RPMI8226 (cell line): ENCODE measurements at regions not wholly inside any gene's neighbourhood (a gene's known extent, or its start where the extent isn't known, plus 50 kb on each side); places are given as distances from the start of the nearest gene placed in this dataset.

Source experiments
- DNase-seq: peaks from one replicate; pipeline ENCODE4 v3.0.0-alpha.2; 2015

DNA sequence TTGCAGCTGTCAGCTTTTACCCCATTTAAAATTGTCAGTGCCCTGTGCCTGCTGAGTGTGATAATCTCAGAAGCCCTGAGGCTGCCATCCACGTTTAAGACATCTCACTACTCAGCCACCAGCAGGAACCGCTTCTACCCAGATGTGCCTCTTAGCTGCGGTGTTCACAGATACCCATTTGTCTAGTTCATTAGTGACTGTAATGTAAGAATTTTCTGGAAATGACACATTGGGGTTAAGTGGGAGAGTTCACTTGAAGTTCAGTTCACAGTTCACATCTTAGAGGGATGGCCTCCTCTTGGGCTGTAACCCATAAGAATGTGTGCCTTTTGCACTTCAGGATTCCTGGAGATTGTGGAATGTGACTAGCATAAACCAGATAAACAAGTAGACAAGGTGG, 477.7 kb downstream of the BTBD3 start:
- DNase-seq = no peak

DNA sequence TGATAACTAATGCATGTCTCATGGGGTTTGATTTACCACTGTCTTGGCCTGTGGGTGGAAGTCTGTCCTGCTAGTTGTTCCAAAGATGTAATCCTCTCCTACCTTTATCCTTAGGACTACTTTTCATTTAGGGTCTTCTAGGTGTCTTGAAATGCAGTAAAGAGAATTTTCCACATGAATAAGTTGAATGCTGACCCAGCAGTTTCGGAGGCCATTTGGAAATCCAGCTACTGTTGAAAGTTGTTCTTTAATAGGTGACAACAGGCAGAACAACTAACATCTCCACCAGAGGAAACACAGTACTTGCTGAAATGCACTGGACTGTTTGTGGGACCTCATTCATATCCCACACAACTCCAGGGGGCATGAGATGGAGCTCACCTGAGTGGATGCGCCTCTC, 478.1 kb downstream of the BTBD3 start:
- no peak for DNase-seq

DNA sequence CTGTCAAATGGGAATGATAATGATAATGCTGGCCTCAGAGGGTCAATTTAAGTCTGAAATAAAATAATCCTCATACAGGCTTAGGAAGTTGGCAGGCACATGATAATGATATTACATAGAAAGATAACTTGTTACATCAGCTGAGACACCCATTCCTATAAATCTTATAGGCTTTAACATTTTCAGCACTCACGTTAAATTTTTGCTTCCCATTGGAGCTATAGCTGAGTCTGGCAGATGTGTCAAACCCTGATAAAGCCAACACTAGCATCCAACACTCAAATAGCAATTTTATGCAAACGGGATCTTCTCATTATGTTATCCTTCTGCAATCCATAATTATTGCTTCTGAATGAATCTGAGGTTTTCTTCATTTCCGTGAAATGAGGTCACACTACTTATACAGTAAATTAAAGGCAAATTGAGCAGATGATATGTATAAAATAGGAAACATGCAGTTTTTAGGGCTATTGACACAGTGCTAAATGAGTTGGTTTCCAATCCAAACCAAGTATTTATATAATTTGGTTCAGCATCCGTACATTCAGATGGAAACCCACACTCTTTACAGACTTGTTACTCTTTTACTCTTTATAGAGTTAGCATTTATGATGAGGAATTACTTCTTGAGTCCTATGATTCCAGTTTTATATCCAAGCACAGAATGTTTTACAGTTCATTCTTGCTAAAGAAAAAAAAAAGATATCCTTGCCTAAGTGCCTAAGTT, 481.6 kb downstream of the BTBD3 start:
- no peak for DNase-seq

DNA sequence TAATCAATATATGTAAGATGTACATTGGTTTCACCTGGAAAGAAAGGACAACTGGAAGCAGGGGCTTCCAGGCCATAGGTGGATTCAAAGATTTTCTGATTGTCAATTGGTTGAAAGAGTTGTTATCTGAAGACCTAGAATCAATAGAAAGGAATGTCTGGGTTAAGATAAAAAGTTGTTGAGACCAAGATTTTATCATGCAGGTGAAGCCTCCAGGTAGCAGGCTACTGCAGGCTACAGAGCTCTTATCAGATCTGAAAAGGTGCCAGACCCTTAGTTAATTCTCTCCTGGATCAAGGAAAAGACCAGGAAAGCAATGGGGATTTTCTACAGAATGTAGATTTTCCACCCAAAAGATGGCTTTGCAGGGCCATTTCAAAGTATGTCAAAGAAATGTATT, 487.2 kb downstream of the BTBD3 start:
- no peak for DNase-seq

DNA sequence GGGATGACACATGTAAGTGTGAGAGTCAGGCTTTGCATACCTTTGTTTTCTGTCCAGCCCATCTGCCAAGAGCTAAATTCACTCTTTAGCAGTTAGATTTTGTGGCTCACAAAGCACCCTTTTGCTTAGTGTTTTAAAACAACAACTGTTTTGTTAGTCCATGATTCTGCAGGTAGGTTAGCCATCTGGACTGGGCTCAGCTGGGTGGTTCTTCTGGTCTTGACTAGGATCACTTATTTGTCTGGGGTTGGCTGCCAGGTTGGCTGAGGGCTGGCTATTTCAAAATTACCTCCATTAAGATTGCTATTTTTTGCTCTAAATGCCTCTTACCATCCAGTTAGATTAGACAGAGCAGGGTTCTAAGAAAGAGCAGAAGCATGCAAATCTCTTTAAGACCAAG, 489.3 kb downstream of the BTBD3 start:
- DNase-seq = no peak

DNA sequence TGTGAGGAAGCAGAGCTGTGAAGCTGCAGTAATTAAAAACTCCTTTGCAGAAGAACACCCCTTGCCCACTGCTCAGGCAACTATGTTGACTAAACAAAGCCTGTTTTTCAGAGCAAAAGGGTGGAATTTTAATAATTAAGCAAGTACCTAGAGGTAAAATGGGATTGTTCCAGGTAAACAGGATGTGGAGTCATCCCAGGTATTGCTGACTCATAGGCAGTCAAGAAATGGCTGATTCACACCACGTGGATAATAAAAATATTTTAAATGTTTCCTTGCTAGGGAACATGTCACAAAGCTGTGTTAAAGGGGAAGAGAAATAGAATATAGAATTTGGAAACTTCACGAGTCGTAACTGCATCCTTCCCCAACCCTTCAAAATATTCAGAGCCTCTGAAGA, 491.8 kb downstream of the BTBD3 start:
- no peak for DNase-seq

DNA sequence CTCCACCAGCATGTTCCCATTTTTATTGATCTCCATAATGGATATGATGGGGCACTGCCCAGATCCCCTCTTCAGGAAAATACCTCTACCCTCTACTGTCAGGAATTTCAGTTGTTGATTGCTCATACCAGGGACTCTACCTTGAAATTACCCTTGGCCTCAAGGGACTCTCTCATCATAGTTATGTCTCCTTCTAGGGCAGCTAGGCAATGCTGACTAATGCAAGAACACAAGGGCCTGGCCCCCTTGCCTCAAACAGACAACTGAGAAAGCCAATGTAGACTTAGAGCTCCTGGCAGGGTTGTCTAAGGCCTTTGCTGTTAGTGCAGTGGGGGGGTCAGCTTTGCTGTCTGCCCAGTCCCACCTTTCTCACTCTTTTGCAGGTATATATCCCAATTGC, 493.1 kb downstream of the BTBD3 start:
- DNase-seq = no peak

DNA sequence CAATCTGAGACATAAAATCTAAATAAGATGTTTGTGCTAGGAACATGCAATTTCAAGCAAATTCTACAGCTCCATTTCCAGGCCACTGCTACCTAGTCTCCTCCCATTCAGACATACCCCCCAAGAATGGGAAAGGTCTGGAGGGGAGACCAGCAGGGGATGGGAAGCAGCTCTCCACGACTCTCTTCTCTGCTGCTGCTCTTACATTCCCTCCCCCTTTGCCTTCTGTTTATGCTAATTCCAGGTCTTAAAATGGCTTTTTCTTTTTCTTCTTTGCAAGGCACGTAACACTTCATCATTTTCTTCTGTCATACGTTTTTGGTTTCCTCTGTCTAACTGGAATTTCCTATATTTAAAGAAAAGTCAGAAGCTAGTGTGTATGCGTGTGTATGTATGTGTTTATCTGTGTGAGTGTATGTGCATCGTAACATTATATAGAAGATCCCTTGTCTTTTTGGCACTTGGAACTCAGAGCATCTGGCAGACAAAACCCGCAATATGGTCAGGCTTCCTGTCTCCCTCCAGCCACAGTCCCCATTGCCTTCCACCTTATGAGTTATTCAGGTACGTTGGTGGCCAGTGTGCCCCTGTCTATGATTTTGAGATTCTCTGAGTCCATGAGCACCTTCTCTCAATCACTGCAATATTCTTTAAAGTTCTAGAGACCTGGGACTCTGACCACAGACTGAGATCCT, 493.7 kb downstream of the BTBD3 start:
- DNase-seq = no peak

DNA sequence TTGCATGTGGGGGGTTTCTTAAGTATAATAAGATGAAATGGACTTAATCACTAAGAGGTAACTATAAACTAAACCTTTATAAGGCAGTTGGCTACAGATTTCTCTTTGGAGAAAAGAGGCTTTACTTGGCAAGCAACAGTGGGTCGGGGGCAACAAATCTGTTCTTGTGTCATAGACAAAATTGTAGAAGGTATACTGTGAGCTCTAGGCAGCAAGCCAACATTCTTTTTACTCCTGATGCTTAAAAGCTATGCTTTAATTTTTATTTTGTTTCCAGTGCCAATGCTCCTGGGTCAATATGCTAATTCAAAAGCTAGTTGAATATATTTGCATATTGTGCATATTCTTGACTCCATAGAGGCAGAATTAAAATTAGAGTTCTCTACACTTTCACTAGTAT, 495.4 kb downstream of the BTBD3 start:
- no peak for DNase-seq

DNA sequence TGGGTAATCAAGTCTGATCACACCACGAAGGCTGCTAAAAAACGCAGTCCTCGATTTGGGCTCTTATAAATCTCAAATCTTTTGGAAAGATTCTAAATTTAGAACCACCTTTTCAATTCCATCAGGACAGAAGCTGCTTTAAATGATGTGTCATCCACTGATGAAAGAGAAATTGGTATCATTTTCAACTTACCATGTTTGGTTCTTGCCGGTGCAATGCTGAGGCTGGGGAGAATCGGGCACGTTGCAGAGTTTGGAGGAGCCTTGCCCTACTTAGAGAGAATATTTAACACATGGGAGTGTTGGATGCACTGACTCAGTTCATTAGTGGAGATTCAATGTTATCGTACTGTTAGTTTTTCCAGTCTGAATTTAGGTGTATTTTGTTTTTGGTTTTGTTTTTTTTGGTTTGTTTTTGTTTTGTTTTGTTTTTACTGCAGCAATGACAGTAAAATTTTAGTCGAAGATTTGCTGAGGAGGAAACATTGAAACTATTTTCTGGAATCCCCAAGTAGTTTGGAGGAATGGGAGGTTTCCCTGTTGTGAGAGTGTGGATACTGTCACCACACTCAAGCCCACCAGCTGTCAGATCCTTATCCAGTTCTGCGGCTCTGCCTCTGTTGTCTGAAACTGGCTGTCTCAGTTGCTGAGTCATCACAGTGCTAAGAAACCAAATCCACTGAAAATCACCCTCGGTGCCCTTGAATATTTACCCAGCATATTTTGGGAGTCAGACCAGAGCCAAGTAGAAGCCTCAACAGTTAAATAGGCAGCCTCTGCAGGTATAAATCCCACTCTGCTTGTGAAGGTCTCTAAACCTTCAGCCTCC, 497.0 kb downstream of the BTBD3 start:
- peak; percentile 30 for DNase-seq

DNA sequence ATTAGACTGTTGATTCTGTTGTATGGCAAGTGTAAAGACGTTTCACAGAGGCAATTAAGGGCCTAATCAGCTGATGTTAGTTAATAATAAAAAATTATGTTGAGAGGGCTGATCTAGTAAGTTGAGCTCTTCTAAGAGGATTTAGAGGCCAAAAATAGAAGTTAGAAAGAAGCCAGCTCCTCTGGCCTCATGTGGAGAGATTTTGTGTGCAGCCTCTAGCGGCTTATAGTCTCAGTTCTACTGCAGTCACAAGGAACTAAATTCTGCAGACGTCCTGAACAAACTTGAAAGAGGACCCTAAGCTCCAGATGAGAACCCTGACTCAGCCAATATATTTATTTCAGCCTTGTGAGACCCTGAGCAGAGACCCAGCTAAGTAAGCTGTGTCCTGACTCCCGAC, 498.6 kb downstream of the BTBD3 start:
- DNase-seq = no peak

DNA sequence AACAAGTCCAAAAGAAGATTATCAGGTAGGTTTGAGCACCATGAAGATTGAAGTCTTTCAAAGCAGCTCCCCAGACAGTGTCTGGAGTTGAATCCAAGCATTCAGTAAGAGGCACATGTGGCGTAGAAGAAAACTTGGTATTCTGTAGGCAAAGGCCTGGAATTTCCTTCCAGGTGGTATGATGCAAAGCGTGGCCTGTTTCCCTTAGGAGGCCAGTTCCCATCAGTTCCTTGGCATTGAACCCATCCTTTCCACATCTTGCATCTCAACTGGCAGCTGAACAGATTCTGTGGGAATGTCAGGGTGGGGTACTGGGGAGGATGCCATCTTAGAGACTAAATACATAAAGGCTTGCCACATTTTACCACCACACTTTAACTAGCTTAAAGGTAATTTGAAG, 516.0 kb downstream of the BTBD3 start:
- no peak for DNase-seq

DNA sequence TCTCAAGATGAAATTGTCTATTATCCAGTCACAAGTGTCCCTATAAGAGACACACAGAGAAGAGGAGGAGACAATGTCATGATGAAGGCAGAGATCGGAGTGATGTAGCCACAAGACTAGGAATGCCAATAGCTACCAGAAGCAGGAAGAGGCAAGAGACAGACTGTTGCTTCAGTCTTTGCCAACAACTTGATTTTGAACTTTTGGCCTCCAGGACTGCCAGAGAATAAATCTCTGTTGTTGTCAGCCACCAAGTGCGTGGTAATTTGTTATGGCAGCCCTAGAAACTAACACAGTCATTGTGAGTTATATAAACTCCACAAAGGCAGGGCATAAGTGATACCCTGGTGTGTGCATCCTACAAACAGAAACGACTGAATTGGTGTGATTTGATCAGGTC, 517.0 kb downstream of the BTBD3 start:
- DNase-seq = no peak

DNA sequence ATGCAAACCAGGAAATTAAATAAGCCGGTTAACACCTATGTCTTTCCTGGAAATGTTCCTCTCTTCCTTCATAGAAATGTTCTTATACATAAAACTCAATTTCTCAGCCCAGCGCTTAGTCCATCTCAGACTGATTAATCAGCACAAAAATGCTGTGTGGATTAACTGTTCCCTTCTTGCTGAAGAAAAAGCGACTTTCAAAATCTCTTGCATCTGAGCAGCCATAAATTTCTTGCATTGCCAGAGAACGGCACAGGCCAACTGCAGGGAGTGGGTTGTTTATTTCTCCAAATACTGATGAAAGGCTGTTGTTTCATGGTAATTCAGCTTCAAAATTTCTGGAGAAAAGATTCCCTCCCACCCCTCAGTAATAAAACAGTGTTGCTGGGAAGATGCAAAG, 517.6 kb downstream of the BTBD3 start:
- no peak for DNase-seq

DNA sequence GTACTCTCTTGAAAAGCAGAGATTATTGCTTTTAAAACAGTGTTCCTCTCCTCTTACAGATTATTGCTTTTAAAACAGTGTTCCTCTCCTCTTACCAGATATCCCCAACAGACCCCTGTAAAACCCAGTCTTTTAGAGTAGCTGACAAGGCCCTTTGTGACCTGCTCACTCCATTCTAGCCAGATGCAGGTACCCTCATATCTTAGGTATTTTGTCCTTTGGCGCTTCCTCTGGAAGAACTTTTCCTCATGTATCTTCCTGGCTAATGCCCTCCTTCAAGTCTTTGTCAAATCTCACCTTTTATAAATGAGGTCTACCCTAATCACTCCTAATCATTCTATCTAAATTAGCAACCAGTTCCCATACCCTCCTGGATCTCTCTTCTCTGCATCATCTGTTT, 536.0 kb downstream of the BTBD3 start:
- no peak for DNase-seq

DNA sequence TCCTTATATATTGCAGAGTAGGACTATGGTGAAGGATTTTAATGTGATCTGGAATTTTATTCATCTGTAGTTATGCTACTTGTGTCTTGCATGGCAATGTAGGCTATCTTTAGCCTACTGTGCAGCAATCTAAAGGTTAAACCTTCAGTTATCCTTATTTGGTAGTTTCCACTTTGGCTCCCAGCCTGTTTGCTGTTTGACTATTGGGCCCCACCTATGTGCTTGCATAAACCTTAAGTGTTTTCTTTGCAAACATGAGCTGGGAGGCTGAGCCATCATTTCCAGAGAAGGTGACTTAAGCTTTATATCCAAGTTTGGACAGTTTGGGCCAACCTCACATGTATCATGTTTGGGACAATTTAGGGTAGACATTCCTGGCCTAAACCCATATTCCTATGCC, 537.5 kb downstream of the BTBD3 start:
- DNase-seq = no peak

DNA sequence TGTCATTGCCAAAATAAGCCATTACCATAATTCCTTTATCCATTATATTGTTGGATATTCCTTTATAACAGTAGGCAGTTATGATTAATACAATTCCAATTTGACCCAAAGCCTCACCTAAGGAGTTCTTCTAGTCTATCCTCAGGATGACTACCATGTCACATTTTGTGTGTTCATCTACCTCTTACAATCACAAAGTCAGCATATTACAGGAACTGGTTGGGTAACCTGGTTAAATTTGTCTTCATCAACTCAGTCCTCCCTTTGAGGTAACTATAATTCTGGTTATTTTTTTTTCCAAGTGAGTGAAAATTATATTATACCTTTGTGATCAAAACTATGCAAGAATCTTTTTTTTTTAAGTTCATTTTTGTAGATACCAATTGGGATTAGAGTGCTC, 540.5 kb downstream of the BTBD3 start:
- DNase-seq = no peak

DNA sequence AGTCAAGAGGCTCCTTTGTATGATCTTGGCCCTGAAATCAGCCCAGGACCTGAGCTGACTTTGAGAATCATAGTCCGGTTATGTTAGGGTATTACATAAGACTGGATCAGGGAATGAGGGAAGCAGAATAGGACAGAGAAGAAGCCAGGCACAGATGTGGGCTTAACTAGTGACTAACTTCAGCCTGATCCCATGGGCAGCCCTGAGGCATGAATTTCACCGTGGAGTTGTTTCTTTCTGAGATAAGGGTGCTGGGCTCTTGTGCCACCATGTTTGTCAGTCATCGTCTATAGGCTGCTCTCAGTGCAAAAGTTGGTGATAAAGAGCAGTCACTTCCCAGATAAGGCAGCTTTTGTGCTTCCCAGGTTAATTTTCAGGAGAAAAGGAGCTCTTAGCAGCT, 544.7 kb upstream of the SPTLC3 start:
- DNase-seq = no peak

DNA sequence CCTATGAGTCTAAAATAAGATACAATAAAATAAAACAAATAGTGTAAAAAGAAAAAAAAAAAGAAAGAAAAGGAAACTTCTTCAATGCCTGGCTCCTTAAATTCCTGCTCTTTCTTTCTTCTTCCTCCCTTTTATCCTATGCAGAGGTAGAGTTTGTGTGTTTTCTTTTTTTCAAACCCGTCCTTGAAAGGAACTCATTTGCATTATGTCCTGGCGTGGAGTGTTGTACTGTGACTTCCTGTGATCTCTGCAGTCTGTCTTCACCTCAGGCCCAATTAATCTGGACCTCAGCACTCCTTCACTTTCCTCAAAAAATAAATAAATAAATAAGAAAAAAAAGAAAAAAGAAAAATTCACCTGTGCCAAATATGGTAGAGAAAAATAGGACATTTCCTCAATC, 541.9 kb upstream of the SPTLC3 start:
- DNase-seq = no peak

DNA sequence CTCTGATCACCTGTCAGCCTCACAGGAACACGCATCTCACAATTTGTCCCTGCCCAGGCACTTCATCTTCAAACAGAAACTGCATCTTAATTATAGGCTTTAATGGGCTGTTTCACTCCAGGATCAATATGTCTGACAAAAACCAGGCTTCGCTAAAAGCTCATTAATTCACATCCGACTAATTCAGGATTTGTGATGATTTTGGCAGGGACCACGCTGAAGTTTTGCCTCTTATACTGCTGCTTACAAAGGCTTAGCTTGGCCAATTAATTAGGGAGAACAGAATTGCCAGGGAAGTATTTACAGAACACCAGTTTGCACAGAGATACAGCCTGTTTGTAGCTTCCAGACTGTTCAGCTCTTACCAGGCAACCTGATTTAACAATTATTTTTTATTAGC, 541.0 kb upstream of the SPTLC3 start:
- DNase-seq = no peak

DNA sequence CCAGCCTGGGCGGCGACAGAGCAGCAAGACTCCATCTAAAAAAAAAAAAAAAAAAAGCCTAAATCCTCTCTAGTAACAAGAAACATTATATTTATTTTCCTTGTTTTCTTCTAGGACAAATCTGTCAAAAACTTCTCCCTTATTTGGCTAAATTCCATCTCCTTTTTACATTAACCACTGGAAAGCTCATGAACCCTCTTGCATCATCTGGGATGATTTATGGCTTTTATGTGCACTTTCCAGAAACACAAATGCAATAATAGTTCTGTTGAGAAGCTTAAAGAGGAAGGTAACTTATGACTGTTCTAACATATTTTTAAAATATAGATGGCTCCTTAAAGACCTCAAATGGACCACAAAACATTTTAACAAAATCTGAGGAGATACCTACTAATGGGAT, 526.1 kb upstream of the SPTLC3 start:
- no peak for DNase-seq

DNA sequence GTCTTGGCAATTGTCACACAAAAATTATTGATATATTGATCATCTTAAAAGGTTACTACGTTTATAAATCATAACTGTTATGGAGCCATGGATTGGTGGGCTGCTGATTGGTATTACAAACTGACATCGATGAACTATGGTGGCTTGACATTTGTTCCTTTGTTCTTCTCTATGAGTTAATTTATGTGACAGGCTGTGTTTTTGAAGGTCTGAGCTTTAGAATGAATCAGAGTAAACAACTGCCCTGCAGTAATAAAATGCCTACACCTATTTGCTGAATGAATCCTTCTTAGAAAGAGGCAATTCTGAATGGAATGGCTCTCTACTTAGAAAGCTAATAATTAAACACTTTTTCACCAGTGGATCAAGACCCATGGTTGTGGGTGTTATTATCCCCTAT, 506.3 kb upstream of the SPTLC3 start:
- DNase-seq = no peak

DNA sequence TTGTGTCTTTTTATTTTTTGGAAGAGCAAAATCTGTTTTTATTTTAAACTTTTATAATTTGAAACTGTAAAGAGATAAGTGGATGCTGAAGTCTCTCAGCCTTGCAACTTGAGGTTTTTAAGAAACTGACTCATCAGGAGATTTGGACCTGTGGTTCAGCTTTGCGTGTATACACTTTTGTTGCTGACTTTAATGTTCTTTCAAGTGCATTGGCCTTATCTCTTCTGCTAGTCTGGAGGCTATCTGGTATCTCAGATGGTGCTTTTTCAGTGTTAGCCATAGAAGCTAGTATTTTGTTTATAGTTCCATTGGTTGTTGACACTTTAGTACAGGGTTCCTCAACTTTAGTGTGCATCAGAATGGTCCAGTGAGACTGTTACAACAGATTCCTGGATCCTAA, 504.0 kb upstream of the SPTLC3 start:
- DNase-seq = no peak

DNA sequence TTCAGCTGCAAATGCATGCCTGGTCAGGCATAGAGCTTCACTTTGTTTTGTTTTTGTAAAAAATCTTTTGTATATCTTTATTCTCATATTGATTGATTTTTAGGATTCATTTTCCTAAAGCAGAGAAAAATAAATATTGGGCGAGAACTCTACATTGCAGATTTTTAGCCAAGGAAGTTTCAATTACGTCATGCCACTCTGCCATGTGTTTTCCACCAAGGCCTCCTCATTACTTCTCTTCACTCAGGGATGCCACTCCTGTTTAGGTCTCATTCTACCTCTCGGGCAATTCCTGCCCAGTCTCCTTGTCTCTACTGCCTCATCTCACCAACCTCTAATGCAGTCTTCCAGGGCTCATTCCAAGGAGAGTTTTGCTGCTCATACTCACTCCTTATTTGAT, 497.3 kb upstream of the SPTLC3 start:
- DNase-seq = no peak
